H9 (cell line): ENCODE measurements at regions not wholly inside any gene's neighbourhood (a gene's known extent, or its start where the extent isn't known, plus 50 kb on each side); places are given as distances from the start of the nearest gene placed in this dataset.

Experiments used
- DNase-seq: peaks from one replicate; pipeline ENCODE4 v3.0.0-alpha.2; 2017
- H2AFZ ChIP-seq: one replicate; pipeline ENCODE4 v1.6.1; 2013; ENCODE audit warnings: mild to moderate bottlenecking, low read length, control low read depth, moderate library complexity
- H2AK5ac ChIP-seq: 2 replicates; pipeline ENCODE4 v1.6.1; 2013; ENCODE audit warnings: low read length, control low read depth, mixed read lengths; ENCODE audit not compliant: insufficient read length
- H2BK120ac ChIP-seq: one replicate; pipeline ENCODE4 v1.6.1; 2013; ENCODE audit warnings: low read depth, mild to moderate bottlenecking, low read length, control low read depth, inconsistent platforms; ENCODE audit not compliant: poor library complexity, severe bottlenecking
- H2BK12ac ChIP-seq: 2 replicates; pipeline ENCODE4 v1.6.1; 2013; ENCODE audit warnings: low read length, control low read depth, mixed read lengths, low read depth; ENCODE audit not compliant: insufficient read length
- H2BK15ac ChIP-seq: 2 replicates; pipeline ENCODE4 v1.6.1; 2013; ENCODE audit warnings: low read depth, low read length, control low read depth
- H2BK20ac ChIP-seq: one replicate; pipeline ENCODE4 v1.6.1; 2013; ENCODE audit warnings: low read depth, mild to moderate bottlenecking, low read length, control low read depth, inconsistent platforms; ENCODE audit not compliant: poor library complexity, severe bottlenecking
- H2BK5ac ChIP-seq: 2 replicates; pipeline ENCODE4 v1.6.1; 2013; ENCODE audit warnings: low read length, control low read depth, mixed read lengths; ENCODE audit not compliant: insufficient read length
- H3K14ac ChIP-seq: 2 replicates; pipeline ENCODE4 v1.6.1; 2013; ENCODE audit warnings: low read length, control low read depth; ENCODE audit not compliant: insufficient read depth
- H3K18ac ChIP-seq: 2 replicates; pipeline ENCODE4 v1.6.1; 2013; ENCODE audit warnings: low read depth, mild to moderate bottlenecking, mixed read lengths, low read length, control low read depth; ENCODE audit not compliant: insufficient read length
- H3K23ac ChIP-seq: 2 replicates; pipeline ENCODE4 v1.6.1; 2013; ENCODE audit warnings: low read length, control low read depth, mixed read lengths, low read depth; ENCODE audit not compliant: insufficient read length
- H3K23me2 ChIP-seq: 2 replicates; pipeline ENCODE4 v1.6.1; 2013; ENCODE audit warnings: low read depth, mild to moderate bottlenecking, mixed read lengths, low read length, control low read depth; ENCODE audit not compliant: insufficient read length, poor library complexity, severe bottlenecking
- H3K27ac ChIP-seq: 2 replicates; pipeline ENCODE4 v1.5.1; 2013; ENCODE audit warnings: low read length, control low read depth, mixed read lengths, low read depth; ENCODE audit not compliant: insufficient read length
- H3K27me3 ChIP-seq: 2 replicates; pipeline ENCODE4 v1.6.1; 2013; ENCODE audit warnings: low read length, control low read depth, inconsistent platforms; ENCODE audit not compliant: insufficient read depth
- H3K4ac ChIP-seq: 2 replicates; pipeline ENCODE4 v1.6.1; 2013; ENCODE audit warnings: low read depth, mild to moderate bottlenecking, control low read depth, inconsistent platforms, low read length, moderate library complexity
- H3K4me1 ChIP-seq: 2 replicates; pipeline ENCODE4 v1.6.1; 2013; ENCODE audit warnings: low read length, control low read depth, inconsistent platforms; ENCODE audit not compliant: insufficient read depth
- H3K4me2 ChIP-seq: 2 replicates; pipeline ENCODE4 v1.6.1; 2013; ENCODE audit warnings: low read length, control low read depth, mixed read lengths; ENCODE audit not compliant: insufficient read length, insufficient read depth
- H3K56ac ChIP-seq: 2 replicates; pipeline ENCODE4 v1.6.1; 2013; ENCODE audit warnings: low read depth, mild to moderate bottlenecking, mixed read lengths, low read length, control low read depth; ENCODE audit not compliant: insufficient read length
- H3K79me1 ChIP-seq: 2 replicates; pipeline ENCODE4 v1.6.1; 2013; ENCODE audit warnings: low read depth, mild to moderate bottlenecking, moderate library complexity, low read length, control low read depth, inconsistent platforms; ENCODE audit not compliant: insufficient read depth, poor library complexity, severe bottlenecking
- H3K79me2 ChIP-seq: 2 replicates; pipeline ENCODE4 v1.6.1; 2013; ENCODE audit warnings: low read length, control low read depth, inconsistent platforms; ENCODE audit not compliant: insufficient read depth
- H3K9ac ChIP-seq: 2 replicates; pipeline ENCODE4 v1.6.1; 2013; ENCODE audit warnings: low read length, control low read depth, mixed read lengths; ENCODE audit not compliant: insufficient read length; ENCODE audit errors: extremely low read depth
- H3K9me3 ChIP-seq: one replicate; pipeline ENCODE4 v1.6.1; 2013; ENCODE audit warnings: low read depth, low read length, inconsistent platforms; ENCODE audit not compliant: control insufficient read depth
- H3T11ph ChIP-seq: one replicate; pipeline ENCODE4 v1.6.1; 2013; ENCODE audit warnings: mild to moderate bottlenecking, low read length, control low read depth, inconsistent platforms
- H4K20me1 ChIP-seq: one replicate; pipeline ENCODE4 v1.6.1; 2013; ENCODE audit not compliant: control insufficient read depth, insufficient read length, insufficient read depth
- H4K5ac ChIP-seq: 2 replicates; pipeline ENCODE4 v1.6.1; 2013; ENCODE audit warnings: low read depth, mild to moderate bottlenecking, mixed read lengths, low read length, control low read depth; ENCODE audit not compliant: insufficient read length
- H4K8ac ChIP-seq: replicated peaks from 2 replicates; pipeline ENCODE4 v1.6.1; 2013; ENCODE audit warnings: low read length, control low read depth, mixed read lengths, low read depth; ENCODE audit not compliant: insufficient read length
- H4K91ac ChIP-seq: 2 replicates; pipeline ENCODE4 v1.6.1; 2013; ENCODE audit warnings: low read depth, mild to moderate bottlenecking, moderate library complexity, mixed read lengths, low read length, control low read depth; ENCODE audit not compliant: insufficient read length
- H3K27ac Mint-ChIP-seq, 3 experiments: 2 replicates in 2 of 3; 3 replicates in 1 of 3; pipeline ENCODE4 v1.8.0; 2020 to 2021; ENCODE audit warnings: mixed read lengths in 3 of 3, mild to moderate bottlenecking in 1 of 3, moderate library complexity in 1 of 3
- H3K27me3 Mint-ChIP-seq: 2 replicates; pipeline ENCODE4 v1.8.0; 2021; ENCODE audit warnings: low read depth, mild to moderate bottlenecking, moderate library complexity, mixed read lengths
- H3K36me3 Mint-ChIP-seq, 3 experiments: 2 replicates in 2 of 3; 3 replicates in 1 of 3; pipeline ENCODE4 v1.8.0; 2020 to 2021; ENCODE audit warnings: low read depth in 3 of 3, mixed read lengths in 3 of 3; ENCODE audit not compliant: insufficient read depth in 1 of 3
- H3K4me1 Mint-ChIP-seq, 2 experiments: 2 replicates each; pipeline ENCODE4 v1.8.0; 2020; ENCODE audit warnings: mixed read lengths in 2 of 2
- H3K4me3 Mint-ChIP-seq, 2 experiments: 2 replicates in 1 of 2; 3 replicates in 1 of 2; pipeline ENCODE4 v1.8.0; 2020 to 2021; ENCODE audit warnings: mild to moderate bottlenecking in 2 of 2, mixed read lengths in 2 of 2, moderate library complexity in 1 of 2
- H3K9me3 Mint-ChIP-seq, 2 experiments: 2 replicates in 1 of 2; 3 replicates in 1 of 2; pipeline ENCODE4 v1.8.0; 2020; ENCODE audit warnings: mild to moderate bottlenecking in 2 of 2, mixed read lengths in 2 of 2, moderate library complexity in 1 of 2
- CTCF ChIP-seq: fragments of 200-600 bp; sonication (generic); conservative IDR thresholded peaks from 3 replicates; pipeline ENCODE4 v1.8.0; 2021; ENCODE audit warnings: antibody characterized with exemption, mild to moderate bottlenecking
- WGBS: extraction: QIAGEN DNeasy Blood & Tissue Kit; methylation state at CpG from one replicate; pipeline ENCODE4 v1.1.7; 2013; ENCODE audit warnings: missing lambda C conversion rate, low lambda C conversion rate, mixed read lengths; ENCODE audit not compliant: insufficient read length; ENCODE audit errors: extremely low coverage; 5-methylcytosine and 5-hydroxymethylcytosine counted together

- no peak overlapping the region for H4K5ac ChIP-seq
- H2BK20ac ChIP-seq = no peak overlapping the region
- no peaks in the 10 kb centered on the region for H3K79me2 ChIP-seq
- H3K9me3 ChIP-seq = no peaks in the 10 kb centered on the region
- H2AK5ac ChIP-seq = no peak overlapping the region
- no peak overlapping the region for H2BK12ac ChIP-seq
- Mint-ChIP-seq H3K4me1 (peaks cover 8% of the 10 kb centered on the region in 2 experiments; a peak in 3 of 4 replicates), H3K27ac (no peak overlapping the region), H3K27me3 (no peaks in the 10 kb centered on the region), H3K36me3 (no peaks in the 10 kb centered on the region), H3K9me3 (no peaks in the 10 kb centered on the region), H3K4me3 (no peak overlapping the region)
- H3K79me1 ChIP-seq = no peaks in the 10 kb centered on the region
- no peak overlapping the region for H3K27ac ChIP-seq
- H2AFZ ChIP-seq = no peak overlapping the region
- H2BK15ac ChIP-seq = no peak overlapping the region
- H3K4me2 ChIP-seq = no peak overlapping the region
- no peak overlapping the region for H3K9ac ChIP-seq
- DNase-seq = no peak
- H2BK5ac ChIP-seq = no peak overlapping the region
- TF ChIP-seq CTCF = no peak
- no peak overlapping the region for H2BK120ac ChIP-seq
- H3K4me1 ChIP-seq = no peaks in the 10 kb centered on the region; the same call in 1 of the 2 replicates
- no peak overlapping the region for H3K4ac ChIP-seq
- no peaks in the 10 kb centered on the region for H4K20me1 ChIP-seq
- no peak overlapping the region for H3K23ac ChIP-seq
- no peak overlapping the region for H3K18ac ChIP-seq
- H3K27me3 ChIP-seq = no peaks in the 10 kb centered on the region
- no peaks in the 10 kb centered on the region for H3K23me2 ChIP-seq
- WGBS = no CpG with 5 or more reads among the region's 3 CpGs
- H4K8ac ChIP-seq = no peak overlapping the region
- H3K56ac ChIP-seq = no peak overlapping the region
- no peak overlapping the region for H3K14ac ChIP-seq
- no peak overlapping the region for H3T11ph ChIP-seq
- no peak overlapping the region for H4K91ac ChIP-seq
Observed at GRCh38 chr7:81300753-81301152, 381.9 kb upstream of the SEMA3C start.
